GM12878 (cell line): ENCODE measurements at regions not wholly inside any gene's neighbourhood (a gene's known extent, or its start where the extent isn't known, plus 50 kb on each side); places are given as distances from the start of the nearest gene placed in this dataset.

Experiments
- ATAC-seq: fragments of 200-7000 bp; cut with Tn5 transposase; 3 replicates; pipeline ENCODE4 v1.9.1; 2020; ENCODE audit warnings: mild to moderate bottlenecking, moderate library complexity
- BruUV-seq: library from RNA; stranded (reverse); fragments of 400-500 nt; replicated peaks from 2 replicates; lab custom pipeline; 2021; lab: Mats Ljungman, UMichigan
- CTCF ChIA-PET: fragments of 300-600 bp; sonication (Branson Sonifier 250); formaldehyde crosslinking; extraction: SDS; loops from one replicate; lab custom pipeline; 2021; ENCODE audit warnings: inconsistent platforms; lab: Yijun Ruan, JAX
- POLR2A ChIA-PET: fragments of 350-600 bp; formaldehyde crosslinking; extraction: SDS; loops from one replicate; lab custom pipeline; 2021; ENCODE audit warnings: inconsistent platforms; lab: Charles Lee
- RAD21 ChIA-PET: fragments of 300-600 bp; sonication (Branson Sonifier 250); formaldehyde crosslinking; loops from one replicate; lab custom pipeline; 2023; ENCODE audit warnings: antibody characterized with exemption; ENCODE audit not compliant: unreplicated experiment; lab: Charles Lee
- SMC1A ChIA-PET: fragments of 300-600 bp; sonication (Branson Sonifier 250); formaldehyde crosslinking; loops from one replicate; lab custom pipeline; 2023; ENCODE audit not compliant: unreplicated experiment, uncharacterized antibody; lab: Charles Lee
- DNase-seq: peaks from one replicate; pipeline ENCODE4 v3.0.0-alpha.2; 2011; ENCODE audit warnings: low read depth, low spot score
- FAIRE-seq: peaks from 3 replicates; lab custom pipeline; 2011; peaks lifted over from hg19 to GRCh38; lab: Jason Lieb, UNC
- H2AFZ ChIP-seq: 2 replicates; pipeline ENCODE4 v1.6.0; 2011; ENCODE audit warnings: low read depth, low read length, control low read depth; ENCODE audit not compliant: control insufficient read depth
- H3K27ac ChIP-seq: 2 replicates; pipeline ENCODE4 v1.5.1; 2011; ENCODE audit warnings: control low read depth; ENCODE audit not compliant: control insufficient read depth, insufficient read depth
- H3K27me3 ChIP-seq, 2 experiments: replicated peaks in 1 of 2; 2 replicates each; pipeline versions ENCODE4 v1.6.0 to v1.6.1; 2011; ENCODE audit warnings: low read length in 1 of 2; ENCODE audit not compliant: control insufficient read depth in 2 of 2, insufficient read depth in 2 of 2
- H3K36me3 ChIP-seq, 2 experiments: 2 replicates each; pipeline ENCODE4 v1.5.1; 2011; ENCODE audit warnings: low read length in 1 of 2; ENCODE audit not compliant: control insufficient read depth in 2 of 2, insufficient read depth in 2 of 2
- H3K4me1 ChIP-seq: 2 replicates; pipeline ENCODE4 v1.6.1; 2011; ENCODE audit warnings: mild to moderate bottlenecking, low read length, moderate library complexity, mixed read lengths; ENCODE audit not compliant: control insufficient read depth, insufficient read depth
- H3K4me2 ChIP-seq: 2 replicates; pipeline ENCODE4 v1.6.0; 2011; ENCODE audit warnings: control low read depth; ENCODE audit not compliant: control insufficient read depth, insufficient read depth
- H3K4me3 ChIP-seq: fragments of 200-600 bp; sonication (generic); 2 replicates; pipeline ENCODE4 v1.5.1; 2016
- H3K79me2 ChIP-seq: 2 replicates; pipeline ENCODE4 v1.6.0; 2011; ENCODE audit warnings: low read length; ENCODE audit not compliant: control insufficient read depth, insufficient read depth
- H3K9ac ChIP-seq: 2 replicates; pipeline ENCODE4 v1.8.0; 2011; ENCODE audit warnings: low read length, control low read depth, mixed read lengths; ENCODE audit not compliant: control insufficient read depth, insufficient read depth
- H3K9me3 ChIP-seq: replicated peaks from 3 replicates; pipeline ENCODE4 v1.5.1; 2011; ENCODE audit warnings: mild to moderate bottlenecking, low read length; ENCODE audit not compliant: control insufficient read depth, insufficient read depth
- H4K20me1 ChIP-seq: 2 replicates; pipeline ENCODE4 v1.6.0; 2011; ENCODE audit not compliant: control insufficient read depth, insufficient read depth
- CREM ChIP-seq: IDR thresholded peaks from 2 replicates; pipeline ENCODE4 v1.6.1; 2014; ENCODE audit warnings: antibody characterized with exemption, low read depth
- CUX1 ChIP-seq: IDR thresholded peaks from 2 replicates; pipeline ENCODE4 v1.6.1; 2012; ENCODE audit warnings: improper control_type of control experiment, low read depth, low read length; ENCODE audit not compliant: insufficient replicate concordance
- MEF2B ChIP-seq: fragments of 450-650 bp; IDR thresholded peaks from 2 replicates; pipeline ENCODE4 v1.6.1; 2018; ENCODE audit warnings: mild to moderate bottlenecking, moderate library complexity; ENCODE audit not compliant: partially characterized antibody, poor library complexity, severe bottlenecking
- NBN ChIP-seq: fragments of 450-650 bp; IDR thresholded peaks from 2 replicates; pipeline ENCODE4 v1.6.1; 2016
- USF1 ChIP-seq: IDR thresholded peaks from 2 replicates; pipeline ENCODE4 v1.6.1; 2011; ENCODE audit warnings: borderline replicate concordance, low read depth, mild to moderate bottlenecking, moderate library complexity, mixed read lengths, low read length; ENCODE audit not compliant: insufficient read depth; ENCODE audit errors: extremely low read length
- in situ Hi-C: fragments of 300-500 bp; cut with MboI; formaldehyde crosslinking; loops from 9 replicates; pipeline ENCODE4 v1.14.3; 2018; ENCODE audit warnings: mixed read lengths
- intact Hi-C: fragments of 100-400 bp; cut with micrococcal nuclease; formaldehyde crosslinking; loops from one replicate; pipeline ENCODE4 v1.14.2; 2022; ENCODE audit not compliant: unreplicated experiment

- TF ChIP-seq MEF2B = no peak
- TF ChIP-seq CUX1 = no peak
- TF ChIP-seq CREM = no peak
- no peak for TF ChIP-seq NBN
Measured at GRCh38 chr9:77092536-77092935, 73.1 kb downstream of the FOXB2 start (continued).

GRCh38 chr9:77094150-77094549 is 74.7 kb downstream of the FOXB2 start:
- in situ Hi-C loops (no loop called here), intact Hi-C loops (no loop called here)
- BruUV-seq = no TSS peak
- H4K20me1 ChIP-seq = no peaks in the 10 kb centered on the region
- no peak overlapping the region for H3K4me2 ChIP-seq
- no peaks in the 10 kb centered on the region for H3K9me3 ChIP-seq
- DNase-seq = no peak
- CTCF ChIA-PET = no interaction called here
- POLR2A ChIA-PET = no interaction called here
- no peak for TF ChIP-seq USF1
- SMC1A ChIA-PET = no interaction called here
- RAD21 ChIA-PET = no interaction called here
- no peak for FAIRE-seq
- no peaks in the 10 kb centered on the region for H3K27me3 ChIP-seq
- no peak overlapping the region for H2AFZ ChIP-seq
- H3K79me2 ChIP-seq = no peaks in the 10 kb centered on the region
- H3K4me1 ChIP-seq = no peaks in the 10 kb centered on the region
- no peak for ATAC-seq
- H3K27ac ChIP-seq = no peak overlapping the region
- no peak overlapping the region for H3K4me3 ChIP-seq
- H3K36me3 ChIP-seq = no peaks in the 10 kb centered on the region
- no peak overlapping the region for H3K9ac ChIP-seq
